ENCODE measurements at regions not wholly inside any gene's neighbourhood (a gene's known extent, or its start where the extent isn't known, plus 50 kb on each side); places are given as distances from the start of the nearest gene placed in this dataset.

- TF ChIP-seq CTCF (IDR thresholded peaks at IDR 0.05 in 8 of 11, conservative IDR thresholded peaks at IDR 0.05 in 3 of 11) (no peak), POLR2A (IDR thresholded peaks at IDR 0.05) (no peak), POLR2AphosphoS5 (IDR thresholded peaks at IDR 0.05) (no peak)
These were observed 419.3 kb upstream of the MEF2C start for GRCh38 chr5:89302102-89302891.

Measured in spleen (tissue), 7 donors.